RWPE1 (cell line): ENCODE measurements at regions not wholly inside any gene's neighbourhood (a gene's known extent, or its start where the extent isn't known, plus 50 kb on each side); places are given as distances from the start of the nearest gene placed in this dataset.

Source experiments
- CTCF ChIA-PET: fragments of 350-600 bp; sonication (Branson Sonifier 250); formaldehyde crosslinking; extraction: SDS; loops from one replicate; lab custom pipeline; 2021; lab: Yijun Ruan, JAX
- POLR2A ChIA-PET: fragments of 400-600 bp; formaldehyde crosslinking; extraction: SDS; loops from one replicate; lab custom pipeline; 2020; ENCODE audit warnings: antibody characterized with exemption; ENCODE audit not compliant: low non-redundant PET; lab: Yijun Ruan, JAX
- DNase-seq: peaks from one replicate; pipeline ENCODE4 v3.0.0; 2012; ENCODE audit warnings: low spot score
- H3K27ac ChIP-seq: fragments of 450-650 bp; 2 replicates; pipeline ENCODE4 v1.5.1; 2017
- TF ChIP-seq, protein P1 (sequence below): fragments of 450-650 bp; conservative IDR thresholded peaks from 2 replicates; pipeline ENCODE4 v1.5.1; 2017; ENCODE audit warnings: low read depth, mild to moderate bottlenecking

DNA sequence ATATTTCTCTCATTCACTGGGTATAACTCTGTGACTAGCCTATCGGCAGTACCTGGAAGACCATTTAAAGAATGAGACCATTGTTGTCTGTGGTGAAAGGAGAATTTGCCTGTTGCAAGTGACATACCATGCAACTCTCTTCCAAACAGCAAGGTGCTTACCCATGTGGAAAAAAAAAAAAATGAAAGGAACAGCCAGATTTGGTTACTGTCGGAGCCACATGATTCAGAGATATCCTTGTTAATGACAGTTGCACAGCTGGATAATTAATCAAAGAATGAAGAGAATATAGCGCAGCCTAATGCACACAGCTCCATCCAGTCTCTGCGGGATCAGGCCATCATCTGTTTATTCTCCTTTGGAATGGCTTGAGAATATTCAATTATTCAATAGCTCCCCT is 141.8 kb downstream of the HRH4 start:
- POLR2A ChIA-PET, result no interaction called here
- CTCF ChIA-PET, result no interaction called here
- H3K27ac ChIP-seq, result no peak overlapping the region
- DNase-seq, result no peak
- TF ChIP-seq, protein P1, sequence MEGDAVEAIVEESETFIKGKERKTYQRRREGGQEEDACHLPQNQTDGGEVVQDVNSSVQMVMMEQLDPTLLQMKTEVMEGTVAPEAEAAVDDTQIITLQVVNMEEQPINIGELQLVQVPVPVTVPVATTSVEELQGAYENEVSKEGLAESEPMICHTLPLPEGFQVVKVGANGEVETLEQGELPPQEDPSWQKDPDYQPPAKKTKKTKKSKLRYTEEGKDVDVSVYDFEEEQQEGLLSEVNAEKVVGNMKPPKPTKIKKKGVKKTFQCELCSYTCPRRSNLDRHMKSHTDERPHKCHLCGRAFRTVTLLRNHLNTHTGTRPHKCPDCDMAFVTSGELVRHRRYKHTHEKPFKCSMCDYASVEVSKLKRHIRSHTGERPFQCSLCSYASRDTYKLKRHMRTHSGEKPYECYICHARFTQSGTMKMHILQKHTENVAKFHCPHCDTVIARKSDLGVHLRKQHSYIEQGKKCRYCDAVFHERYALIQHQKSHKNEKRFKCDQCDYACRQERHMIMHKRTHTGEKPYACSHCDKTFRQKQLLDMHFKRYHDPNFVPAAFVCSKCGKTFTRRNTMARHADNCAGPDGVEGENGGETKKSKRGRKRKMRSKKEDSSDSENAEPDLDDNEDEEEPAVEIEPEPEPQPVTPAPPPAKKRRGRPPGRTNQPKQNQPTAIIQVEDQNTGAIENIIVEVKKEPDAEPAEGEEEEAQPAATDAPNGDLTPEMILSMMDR, result no peak

DNA sequence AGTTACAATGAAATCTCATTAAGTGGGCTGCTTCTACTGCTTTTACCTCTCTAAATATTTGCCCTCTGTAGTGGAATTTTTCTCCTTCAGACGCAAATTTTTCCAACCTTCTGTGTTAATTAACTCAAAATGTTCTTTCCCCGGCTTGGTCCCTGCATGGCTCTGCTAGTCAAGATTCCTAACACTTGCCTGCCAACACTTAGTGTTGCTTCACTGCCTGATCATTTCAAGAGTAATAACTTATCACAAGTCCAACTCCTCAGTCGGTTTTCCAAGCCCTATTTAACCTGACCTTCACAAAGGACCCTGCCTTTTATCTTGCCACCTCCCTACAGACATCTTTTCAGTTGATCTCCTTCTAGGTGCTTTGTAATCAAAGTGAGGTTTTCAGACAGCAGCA is 142.7 kb downstream of the HRH4 start:
- ChIA-PET CTCF (no interaction called here), POLR2A (no interaction called here)
- TF ChIP-seq, protein P1, result no peak
- DNase-seq, result no peak
- no peak overlapping the region for H3K27ac ChIP-seq

DNA sequence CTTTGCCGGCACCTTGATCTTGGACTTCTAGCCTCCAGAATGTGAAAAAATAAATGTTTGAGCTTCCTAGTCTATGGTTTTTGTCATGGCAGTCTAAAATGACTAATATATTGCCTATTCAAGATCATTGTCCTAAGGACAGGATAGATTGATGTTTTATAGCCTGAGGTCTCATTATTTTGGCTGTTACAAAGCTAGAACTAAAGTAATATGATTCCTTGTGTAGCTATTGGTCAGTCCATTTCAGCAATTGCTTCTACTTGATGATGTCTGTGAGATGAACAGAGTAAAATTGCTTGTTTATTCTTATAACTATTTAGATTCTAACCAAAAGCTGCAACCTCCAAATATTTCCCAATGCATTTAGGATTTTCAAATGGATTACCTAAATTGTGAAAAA is 145.0 kb downstream of the HRH4 start:
- DNase-seq, result no peak
- TF ChIP-seq, protein P1, result no peak
- POLR2A ChIA-PET, result no interaction called here
- CTCF ChIA-PET, result no interaction called here
- no peak overlapping the region for H3K27ac ChIP-seq

DNA sequence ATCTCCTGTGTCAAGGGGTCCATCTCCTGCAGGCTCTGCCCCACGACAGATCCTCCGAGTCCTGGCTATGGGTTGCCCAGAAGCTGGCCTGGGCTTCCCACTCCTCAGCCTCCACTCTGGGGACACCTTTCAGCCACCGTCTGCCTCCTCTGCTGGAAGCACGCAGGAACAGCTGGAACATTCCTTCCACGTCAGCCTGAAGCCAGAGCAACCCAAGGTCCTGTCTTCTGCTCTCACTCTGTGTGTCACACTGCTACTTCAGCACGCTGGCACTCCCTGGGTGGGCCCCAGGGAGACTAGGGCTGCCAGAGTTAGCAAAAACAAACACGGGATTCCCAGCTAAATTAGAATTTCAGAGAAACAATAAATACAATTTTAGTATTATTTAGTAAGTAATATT is 148.8 kb downstream of the HRH4 start:
- H3K27ac ChIP-seq, result no peak overlapping the region
- TF ChIP-seq, protein P1, result no peak
- CTCF ChIA-PET, result no interaction called here
- no peak for DNase-seq
- POLR2A ChIA-PET, result no interaction called here

DNA sequence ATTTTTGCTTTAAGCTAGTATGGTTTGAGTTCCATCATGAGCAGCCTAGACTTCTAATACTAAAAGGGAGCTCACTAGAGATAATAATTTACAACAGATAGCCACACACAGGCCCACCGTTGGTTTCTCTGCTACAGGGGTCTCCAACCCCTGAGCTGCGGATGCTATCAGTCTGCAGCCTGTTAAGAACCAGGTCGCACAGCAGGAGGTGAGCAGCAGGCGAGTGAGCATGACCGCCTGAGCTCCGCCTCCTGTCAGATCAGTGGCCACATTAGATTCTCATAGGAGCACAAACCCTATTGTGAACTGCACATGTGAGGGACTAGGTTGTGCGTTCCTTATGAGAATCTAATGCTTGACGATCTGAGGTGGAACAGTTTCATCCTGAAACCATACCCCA is 150.6 kb downstream of the HRH4 start:
- CTCF ChIA-PET, result no interaction called here
- TF ChIP-seq, protein P1, result no peak
- H3K27ac ChIP-seq, result no peak overlapping the region
- no peak for DNase-seq
- POLR2A ChIA-PET, result no interaction called here

DNA sequence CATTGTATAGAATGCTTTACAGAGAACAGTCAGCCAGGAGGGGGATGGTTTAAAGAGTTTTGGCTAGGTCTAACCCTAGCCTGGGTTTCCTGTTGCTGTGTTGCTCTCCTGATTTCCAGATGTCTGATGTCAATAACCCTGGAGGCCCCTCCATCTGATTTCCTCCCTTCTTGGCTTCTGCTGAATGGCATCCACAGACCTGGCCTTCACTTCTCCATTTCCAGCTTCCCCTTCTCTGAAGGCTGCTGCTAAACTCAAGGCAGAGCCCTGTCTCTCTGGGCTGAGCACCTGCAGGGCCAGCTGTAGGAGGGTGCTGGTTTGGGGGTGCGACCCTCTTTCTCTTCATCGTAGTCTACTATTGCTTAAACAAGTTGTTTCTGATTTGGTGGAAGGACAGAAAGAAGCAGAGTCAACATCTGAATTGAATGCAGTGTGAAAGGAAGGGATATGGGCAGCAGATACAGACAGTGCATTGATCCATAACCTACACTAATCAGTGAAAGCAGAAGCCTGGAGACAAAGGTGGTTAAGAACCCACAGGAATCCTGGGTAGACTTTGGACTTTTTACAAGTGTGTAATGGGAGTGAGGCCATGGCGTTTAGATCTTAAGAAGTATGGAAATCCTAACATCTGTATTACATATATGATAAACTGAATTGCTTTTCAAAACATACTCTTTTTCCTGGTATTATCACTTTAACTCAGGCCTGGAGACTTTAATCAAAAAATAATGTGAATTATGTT is 153.6 kb downstream of the HRH4 start:
- TF ChIP-seq, protein P1, result no peak
- no peak overlapping the region for H3K27ac ChIP-seq
- POLR2A ChIA-PET, result no interaction called here
- CTCF ChIA-PET, result interaction anchor here (0.6 kb wide), 2 partner anchors 1546 to 1950 kb away, joined by 4 read pairs; no protein-coding TSS in a partner anchor
- no peak for DNase-seq
